ENCODE measurements at regions not wholly inside any gene's neighbourhood (a gene's known extent, or its start where the extent isn't known, plus 50 kb on each side); places are given as distances from the start of the nearest gene placed in this dataset.
A peak's percentile ranks its signal among the peaks of the same experiment; 100 is the strongest.

- H3K4me3 ChIP-seq (ENCODE audit: low read length), result no peak overlapping the region
- DNase-seq (ENCODE audit: low read depth), result peak; percentile 85
- no peak for TF ChIP-seq CTCF (IDR thresholded peaks at IDR 0.05; ENCODE audit: insufficient read depth, low read depth, low read length, missing control alignments)
Observed at GRCh38 chr5:159735749-159736660, 180.3 kb upstream of the ADRA1B start.

GRCh38 chr5:159736844-159737243 lies 179.4 kb upstream of the ADRA1B start:
- no peak for DNase-seq (ENCODE audit: low read depth)

GRCh38 chr5:159737263-159737662 lies 179.0 kb upstream of the ADRA1B start:
- DNase-seq (ENCODE audit: low read depth), result no peak
- no peak overlapping the region for H3K4me3 ChIP-seq (ENCODE audit: low read length)
- TF ChIP-seq CTCF (IDR thresholded peaks at IDR 0.05; ENCODE audit: insufficient read depth, low read depth, low read length, missing control alignments), result no peak

More at GRCh38 chr5:159736844-159737243, 179.4 kb upstream of the ADRA1B start:
- TF ChIP-seq CTCF (IDR thresholded peaks at IDR 0.05; ENCODE audit: insufficient read depth, low read depth, low read length, missing control alignments), result no peak
- H3K4me3 ChIP-seq (ENCODE audit: low read length), result no peak overlapping the region

- no peak for DNase-seq (ENCODE audit: low read depth)
- no peak overlapping the region for H3K4me3 ChIP-seq (ENCODE audit: low read length)
- TF ChIP-seq CTCF (IDR thresholded peaks at IDR 0.05; ENCODE audit: insufficient read depth, low read depth, low read length, missing control alignments), result no peak
Observed at GRCh38 chr5:159741829-159742322, 174.4 kb upstream of the ADRA1B start.

GRCh38 chr5:159743234-159743633 lies 173.0 kb upstream of the ADRA1B start:
- H3K4me3 ChIP-seq (ENCODE audit: low read length), result no peak overlapping the region
- no peak for DNase-seq (ENCODE audit: low read depth)
- no peak for TF ChIP-seq CTCF (IDR thresholded peaks at IDR 0.05; ENCODE audit: insufficient read depth, low read depth, low read length, missing control alignments)

- no peak overlapping the region for H3K4me3 ChIP-seq (ENCODE audit: low read length)
- TF ChIP-seq CTCF (IDR thresholded peaks at IDR 0.05; ENCODE audit: insufficient read depth, low read depth, low read length, missing control alignments), result no peak
- DNase-seq (ENCODE audit: low read depth), result no peak
Observed at GRCh38 chr5:159746707-159747106, 169.6 kb upstream of the ADRA1B start.
